ENCODE measurements at regions not wholly inside any gene's neighbourhood (a gene's known extent, or its start where the extent isn't known, plus 50 kb on each side); places are given as distances from the start of the nearest gene placed in this dataset.

DNA sequence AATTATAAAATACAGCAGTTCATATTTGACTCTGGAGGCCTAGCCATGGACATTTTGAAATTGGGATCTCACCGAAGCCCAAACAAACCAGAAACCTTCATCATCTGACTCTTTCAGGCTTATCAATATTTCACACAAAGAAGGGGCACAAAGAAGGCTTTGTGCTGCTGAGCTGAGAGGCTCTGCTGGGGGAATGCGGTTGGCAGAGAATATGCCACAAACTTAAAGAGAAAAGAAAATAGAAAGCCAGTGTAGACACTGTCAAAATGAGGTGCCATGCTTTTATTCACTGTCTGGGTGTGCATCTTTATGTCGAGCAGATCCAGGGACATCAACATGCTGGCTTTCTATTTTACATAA is 162.6 kb downstream of the QPCT start:
- no peaks in the 10 kb centered on the region for H3K36me3 Mint-ChIP-seq
- Histone ChIP-seq H3K27me3 (ENCODE audit: control insufficient read depth, insufficient read depth, low read length) (no peaks in the 10 kb centered on the region), H3K27ac (ENCODE audit: low read length) (no peak overlapping the region), H3K4me3 (ENCODE audit: low read length) (no peak overlapping the region), H3K9me3 (ENCODE audit: control insufficient read depth, insufficient read depth, low read length) (no peaks in the 10 kb centered on the region), H3K4me1 (ENCODE audit: control insufficient read depth, insufficient read depth, low read length) (no peaks in the 10 kb centered on the region), H3K36me3 (ENCODE audit: control insufficient read depth, insufficient read depth, low read length) (no peaks in the 10 kb centered on the region)
- no peak for ATAC-seq
- H3K4me1 Mint-ChIP-seq = no peaks in the 10 kb centered on the region
- no peak for DNase-seq
- no peaks in the 10 kb centered on the region for H3K9me3 Mint-ChIP-seq
- no peak overlapping the region for H3K27ac Mint-ChIP-seq
- TF ChIP-seq, protein P1, sequence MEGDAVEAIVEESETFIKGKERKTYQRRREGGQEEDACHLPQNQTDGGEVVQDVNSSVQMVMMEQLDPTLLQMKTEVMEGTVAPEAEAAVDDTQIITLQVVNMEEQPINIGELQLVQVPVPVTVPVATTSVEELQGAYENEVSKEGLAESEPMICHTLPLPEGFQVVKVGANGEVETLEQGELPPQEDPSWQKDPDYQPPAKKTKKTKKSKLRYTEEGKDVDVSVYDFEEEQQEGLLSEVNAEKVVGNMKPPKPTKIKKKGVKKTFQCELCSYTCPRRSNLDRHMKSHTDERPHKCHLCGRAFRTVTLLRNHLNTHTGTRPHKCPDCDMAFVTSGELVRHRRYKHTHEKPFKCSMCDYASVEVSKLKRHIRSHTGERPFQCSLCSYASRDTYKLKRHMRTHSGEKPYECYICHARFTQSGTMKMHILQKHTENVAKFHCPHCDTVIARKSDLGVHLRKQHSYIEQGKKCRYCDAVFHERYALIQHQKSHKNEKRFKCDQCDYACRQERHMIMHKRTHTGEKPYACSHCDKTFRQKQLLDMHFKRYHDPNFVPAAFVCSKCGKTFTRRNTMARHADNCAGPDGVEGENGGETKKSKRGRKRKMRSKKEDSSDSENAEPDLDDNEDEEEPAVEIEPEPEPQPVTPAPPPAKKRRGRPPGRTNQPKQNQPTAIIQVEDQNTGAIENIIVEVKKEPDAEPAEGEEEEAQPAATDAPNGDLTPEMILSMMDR (IDR thresholded peaks at IDR 0.05) = no peak
- intact Hi-C loops (cut with micrococcal nuclease) = no loop called here
- 91% methylated on average over 3 of the region's 3 CpGs for WGBS (ENCODE audit: insufficient coverage)
- H3K4me3 Mint-ChIP-seq = no peak overlapping the region
- H3K27me3 Mint-ChIP-seq (ENCODE audit: low read depth in 2 of 2) = peaks cover 0 to 2% of the 10 kb centered on the region in 2 donors

DNA sequence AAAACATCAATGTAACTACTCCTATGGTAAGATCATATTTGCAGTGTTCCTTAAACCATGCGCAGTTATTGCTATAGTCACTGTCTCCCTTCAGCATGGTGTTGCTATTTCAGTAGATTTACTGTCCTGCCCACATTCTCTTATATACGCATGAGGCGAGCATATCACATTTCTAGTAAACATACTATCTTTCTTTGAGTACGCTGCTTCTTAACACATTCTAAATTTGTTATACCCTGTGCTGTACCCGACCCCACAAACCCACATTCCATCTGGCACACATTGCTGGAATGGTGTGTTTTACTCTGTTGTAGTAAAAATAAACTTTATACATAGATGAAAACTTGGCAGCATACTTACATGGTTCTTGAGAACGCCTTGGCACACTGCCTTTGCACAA is 163.3 kb downstream of the QPCT start:
- H3K27ac Mint-ChIP-seq = no peak overlapping the region
- no peaks in the 10 kb centered on the region for H3K36me3 ChIP-seq (ENCODE audit: control insufficient read depth, insufficient read depth, low read length)
- no peak overlapping the region for H3K4me3 ChIP-seq (ENCODE audit: low read length)
- TF ChIP-seq, protein P1 (IDR thresholded peaks at IDR 0.05) = no peak
- H3K9me3 ChIP-seq (ENCODE audit: control insufficient read depth, insufficient read depth, low read length) = no peaks in the 10 kb centered on the region
- H3K4me3 Mint-ChIP-seq = no peak overlapping the region
- 93% methylated on average over 5 of the region's 6 CpGs for WGBS (ENCODE audit: insufficient coverage)
- intact Hi-C loops (cut with micrococcal nuclease) = no loop called here
- no peaks in the 10 kb centered on the region for H3K4me1 ChIP-seq (ENCODE audit: control insufficient read depth, insufficient read depth, low read length)
- H3K4me1 Mint-ChIP-seq = no peaks in the 10 kb centered on the region
- no peak for ATAC-seq
- H3K36me3 Mint-ChIP-seq = no peaks in the 10 kb centered on the region
- H3K9me3 Mint-ChIP-seq = no peaks in the 10 kb centered on the region
- no peaks in the 10 kb centered on the region for H3K27me3 Mint-ChIP-seq (ENCODE audit: low read depth in 2 of 2)
- no peaks in the 10 kb centered on the region for H3K27me3 ChIP-seq (ENCODE audit: control insufficient read depth, insufficient read depth, low read length)
- no peak overlapping the region for H3K27ac ChIP-seq (ENCODE audit: low read length)
- DNase-seq = no peak

DNA sequence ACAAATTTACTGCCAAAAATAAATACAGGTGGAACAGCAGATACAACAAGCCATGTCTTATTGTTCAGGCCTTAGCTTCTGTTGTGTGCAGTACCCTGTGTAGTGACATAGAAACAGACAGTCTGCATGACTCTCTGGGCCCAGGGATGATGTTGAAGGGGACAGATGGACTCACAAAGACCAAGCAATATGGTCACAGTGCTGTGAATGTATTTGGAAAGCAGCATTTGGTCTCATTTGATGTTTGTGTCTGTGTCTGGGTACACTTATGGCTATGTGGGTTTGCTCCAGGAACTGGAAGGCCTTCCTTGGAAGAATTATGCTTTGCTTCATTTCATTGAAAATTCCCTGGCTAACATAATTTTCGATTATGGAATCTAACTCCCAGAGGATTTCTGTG is 158.5 kb downstream of the CDC42EP3 start:
- Mint-ChIP-seq H3K4me3 (no peak overlapping the region), H3K4me1 (no peaks in the 10 kb centered on the region), H3K9me3 (no peaks in the 10 kb centered on the region), H3K27me3 (ENCODE audit: low read depth in 2 of 2) (no peaks in the 10 kb centered on the region), H3K36me3 (no peaks in the 10 kb centered on the region), H3K27ac (no peak overlapping the region)
- H3K27ac ChIP-seq (ENCODE audit: low read length) = no peak overlapping the region
- TF ChIP-seq, protein P1 (IDR thresholded peaks at IDR 0.05) = no peak
- no peaks in the 10 kb centered on the region for H3K27me3 ChIP-seq (ENCODE audit: control insufficient read depth, insufficient read depth, low read length)
- no peak overlapping the region for H3K4me3 ChIP-seq (ENCODE audit: low read length)
- 100% methylated on average over 1 of the region's 1 CpG for WGBS (ENCODE audit: insufficient coverage)
- no peaks in the 10 kb centered on the region for H3K9me3 ChIP-seq (ENCODE audit: control insufficient read depth, insufficient read depth, low read length)
- H3K36me3 ChIP-seq (ENCODE audit: control insufficient read depth, insufficient read depth, low read length) = no peaks in the 10 kb centered on the region
- DNase-seq (no peak), ATAC-seq (no peak)
- intact Hi-C loops (cut with micrococcal nuclease) = no loop called here
- H3K4me1 ChIP-seq (ENCODE audit: control insufficient read depth, insufficient read depth, low read length) = no peaks in the 10 kb centered on the region

DNA sequence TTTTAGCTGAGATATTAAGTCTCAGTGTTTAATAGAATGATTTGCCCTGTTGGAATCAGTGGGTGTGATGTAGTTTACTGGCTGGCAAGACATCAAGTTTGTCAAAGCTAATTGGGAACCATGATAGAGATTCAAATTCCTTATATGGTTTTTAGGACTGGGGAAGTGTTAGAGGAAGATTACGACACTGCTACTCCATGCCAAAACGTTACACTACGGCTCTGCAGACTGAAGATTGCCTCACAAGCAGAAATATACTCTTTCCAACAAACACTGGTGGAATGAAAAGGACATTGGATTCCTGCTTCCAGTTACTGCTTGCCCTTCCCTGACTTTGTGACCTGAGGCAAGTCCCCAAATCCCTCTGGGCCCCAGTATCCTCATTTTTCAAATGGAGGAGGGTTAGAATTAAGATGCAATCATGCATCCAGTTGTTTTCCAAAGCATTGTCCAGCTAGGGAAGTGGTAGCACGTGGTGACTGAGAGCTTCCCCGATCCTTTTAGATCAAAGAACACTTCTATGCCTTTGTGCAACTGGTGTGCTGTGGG is 147.6 kb downstream of the CDC42EP3 start:
- Histone ChIP-seq H3K9me3 (ENCODE audit: control insufficient read depth, insufficient read depth, low read length) (no peaks in the 10 kb centered on the region), H3K36me3 (ENCODE audit: control insufficient read depth, insufficient read depth, low read length) (no peaks in the 10 kb centered on the region), H3K4me3 (ENCODE audit: low read length) (no peak overlapping the region), H3K4me1 (ENCODE audit: control insufficient read depth, insufficient read depth, low read length) (no peaks in the 10 kb centered on the region), H3K27ac (ENCODE audit: low read length) (no peak overlapping the region), H3K27me3 (ENCODE audit: control insufficient read depth, insufficient read depth, low read length) (no peaks in the 10 kb centered on the region)
- intact Hi-C loops (cut with micrococcal nuclease) = no loop called here
- H3K27ac Mint-ChIP-seq = no peak overlapping the region
- TF ChIP-seq, protein P1 (IDR thresholded peaks at IDR 0.05) = no peak
- H3K27me3 Mint-ChIP-seq (ENCODE audit: low read depth in 2 of 2) = peaks cover 0 to 22% of the 10 kb centered on the region in 2 donors
- no peak overlapping the region for H3K4me3 Mint-ChIP-seq
- H3K36me3 Mint-ChIP-seq = no peaks in the 10 kb centered on the region
- WGBS (ENCODE audit: insufficient coverage) = 51% methylated on average over 4 of the region's 5 CpGs
- ATAC-seq = no peak
- H3K4me1 Mint-ChIP-seq = no peaks in the 10 kb centered on the region
- H3K9me3 Mint-ChIP-seq = no peaks in the 10 kb centered on the region
- DNase-seq = no peak
